ENCODE measurements at regions not wholly inside any gene's neighbourhood (a gene's known extent, or its start where the extent isn't known, plus 50 kb on each side); places are given as distances from the start of the nearest gene placed in this dataset.

DNA sequence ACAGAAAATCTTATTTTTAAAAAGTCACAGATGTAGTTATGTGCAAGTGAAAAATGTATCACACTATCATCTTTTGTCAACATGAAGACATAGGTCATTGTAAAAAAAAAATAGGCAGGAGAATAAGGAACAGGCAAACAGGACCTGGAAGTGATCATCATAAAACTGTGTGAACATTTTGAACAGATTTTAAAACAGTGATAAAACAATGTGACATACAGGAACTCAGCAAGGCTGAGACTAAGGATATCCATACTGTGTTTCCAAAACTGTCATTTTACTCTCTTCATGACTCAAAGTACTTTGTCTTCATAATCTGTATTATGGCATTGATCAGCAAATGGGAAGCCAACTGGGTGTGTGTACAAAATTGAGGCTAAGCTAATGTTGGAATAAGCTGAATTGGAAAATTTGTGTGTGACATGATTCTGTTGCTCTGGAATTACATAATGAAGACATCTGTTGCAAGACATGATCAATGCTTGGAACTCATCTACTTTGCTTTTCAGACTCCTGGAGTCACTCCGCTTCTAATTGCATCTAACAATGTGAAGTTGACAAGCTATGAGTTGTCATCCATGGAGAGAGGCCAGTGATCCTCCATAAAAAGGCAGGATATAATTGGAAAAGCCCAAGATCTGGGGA is 978.7 kb upstream of the NUDT12 start:
- no peaks in the 10 kb centered on the region for H3K27me3 ChIP-seq
- intact Hi-C loops (cut with DNase I; ENCODE audit: low total_unique reads): no loop called here
- H3K36me3 ChIP-seq: no peaks in the 10 kb centered on the region
- TF ChIP-seq, protein P1, sequence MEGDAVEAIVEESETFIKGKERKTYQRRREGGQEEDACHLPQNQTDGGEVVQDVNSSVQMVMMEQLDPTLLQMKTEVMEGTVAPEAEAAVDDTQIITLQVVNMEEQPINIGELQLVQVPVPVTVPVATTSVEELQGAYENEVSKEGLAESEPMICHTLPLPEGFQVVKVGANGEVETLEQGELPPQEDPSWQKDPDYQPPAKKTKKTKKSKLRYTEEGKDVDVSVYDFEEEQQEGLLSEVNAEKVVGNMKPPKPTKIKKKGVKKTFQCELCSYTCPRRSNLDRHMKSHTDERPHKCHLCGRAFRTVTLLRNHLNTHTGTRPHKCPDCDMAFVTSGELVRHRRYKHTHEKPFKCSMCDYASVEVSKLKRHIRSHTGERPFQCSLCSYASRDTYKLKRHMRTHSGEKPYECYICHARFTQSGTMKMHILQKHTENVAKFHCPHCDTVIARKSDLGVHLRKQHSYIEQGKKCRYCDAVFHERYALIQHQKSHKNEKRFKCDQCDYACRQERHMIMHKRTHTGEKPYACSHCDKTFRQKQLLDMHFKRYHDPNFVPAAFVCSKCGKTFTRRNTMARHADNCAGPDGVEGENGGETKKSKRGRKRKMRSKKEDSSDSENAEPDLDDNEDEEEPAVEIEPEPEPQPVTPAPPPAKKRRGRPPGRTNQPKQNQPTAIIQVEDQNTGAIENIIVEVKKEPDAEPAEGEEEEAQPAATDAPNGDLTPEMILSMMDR (IDR thresholded peaks at IDR 0.05): no peak
- H3K4me1 ChIP-seq: peaks cover 0 to 7% (median 0%) of the 10 kb centered on the region in 4 donors
- H3K9me3 ChIP-seq: no peaks in the 10 kb centered on the region
- H3K27ac ChIP-seq: no peak overlapping the region
- no peak for DNase-seq
- no peak overlapping the region for H3K4me3 ChIP-seq

DNA sequence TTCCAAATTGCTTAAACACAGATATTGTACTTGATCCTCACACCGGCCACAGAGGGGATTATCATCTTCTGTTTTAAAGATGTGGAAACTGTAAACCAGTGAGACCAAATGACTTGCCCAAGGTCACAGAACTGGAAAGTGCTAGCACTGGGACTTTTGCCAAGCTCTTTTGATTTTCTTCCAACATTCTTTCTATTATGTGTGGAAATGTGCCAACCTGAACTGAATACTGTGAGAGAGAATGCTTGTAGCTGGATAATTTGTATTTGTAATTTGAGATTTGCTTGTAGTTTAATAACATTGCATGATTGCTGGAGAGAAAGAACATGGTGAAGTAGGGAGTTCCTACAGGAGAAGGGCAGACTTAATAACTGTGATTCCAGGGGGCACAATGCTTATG is 977.9 kb upstream of the NUDT12 start:
- DNase-seq: no peak
- no peaks in the 10 kb centered on the region for H3K27me3 ChIP-seq
- no peaks in the 10 kb centered on the region for H3K9me3 ChIP-seq
- no peak overlapping the region for H3K27ac ChIP-seq
- no peak overlapping the region for H3K4me3 ChIP-seq
- H3K4me1 ChIP-seq: peaks cover 0 to 7% (median 0%) of the 10 kb centered on the region in 4 donors
- no peaks in the 10 kb centered on the region for H3K36me3 ChIP-seq
- TF ChIP-seq, protein P1 (IDR thresholded peaks at IDR 0.05): no peak
- intact Hi-C loops (cut with DNase I; ENCODE audit: low total_unique reads): no loop called here

DNA sequence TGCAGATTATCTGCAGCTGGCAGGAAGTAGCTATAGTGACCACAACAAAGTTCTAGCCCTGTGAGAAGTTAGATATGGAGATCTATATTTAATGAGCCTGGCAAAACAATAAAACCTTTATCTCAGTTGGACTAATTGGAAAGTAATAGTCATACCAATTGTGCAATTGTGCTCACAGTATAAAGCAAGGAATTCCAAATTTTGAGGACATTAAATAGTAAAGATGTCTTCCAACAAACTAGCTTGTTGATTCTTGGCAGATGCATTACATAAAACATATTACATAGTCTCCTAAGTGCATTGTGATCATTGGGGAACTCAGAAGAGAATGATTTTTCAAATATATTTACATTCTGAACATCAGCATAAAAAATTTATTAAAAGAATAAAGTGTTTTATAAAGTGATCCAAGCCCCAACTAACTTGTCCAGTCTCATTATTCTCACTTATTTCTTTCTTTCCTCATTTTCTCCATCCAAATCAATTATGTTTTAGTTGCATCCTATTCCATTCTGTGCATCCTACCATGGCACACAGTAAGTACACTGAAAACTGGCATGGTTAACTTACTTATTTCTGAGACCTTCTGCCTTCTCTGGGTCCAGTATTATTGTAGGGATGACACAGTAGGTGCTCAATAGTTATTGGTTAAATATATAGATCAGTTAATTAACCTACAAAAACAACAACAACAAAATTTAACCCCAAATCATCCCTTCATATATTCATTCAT is 977.2 kb upstream of the NUDT12 start:
- no peaks in the 10 kb centered on the region for H3K36me3 ChIP-seq
- DNase-seq: no peak
- H3K27ac ChIP-seq: no peak overlapping the region
- peaks cover 0 to 7% (median 0%) of the 10 kb centered on the region in 4 donors for H3K4me1 ChIP-seq
- intact Hi-C loops (cut with DNase I; ENCODE audit: low total_unique reads): no loop called here
- no peaks in the 10 kb centered on the region for H3K27me3 ChIP-seq
- TF ChIP-seq, protein P1 (IDR thresholded peaks at IDR 0.05): no peak
- H3K4me3 ChIP-seq: no peak overlapping the region
- no peaks in the 10 kb centered on the region for H3K9me3 ChIP-seq

DNA sequence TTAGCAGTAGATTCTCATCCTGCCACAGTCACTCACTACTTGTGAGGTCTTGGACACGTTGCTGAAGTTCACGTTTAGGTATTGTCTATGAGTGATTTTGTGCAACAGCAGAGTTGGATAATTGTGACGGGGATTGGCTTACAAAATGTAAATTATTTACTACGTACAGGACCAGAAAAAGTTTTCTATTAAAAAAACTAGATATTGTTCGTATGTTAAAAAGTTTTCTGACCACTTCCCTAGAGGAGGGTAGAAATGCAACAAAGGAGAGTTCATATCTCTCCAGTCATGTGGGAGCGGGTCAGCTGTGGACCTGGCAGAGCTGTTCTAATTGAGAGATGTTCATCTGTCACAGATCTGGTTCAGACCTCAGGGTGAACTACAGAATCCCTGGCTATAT is 976.1 kb upstream of the NUDT12 start:
- Histone ChIP-seq H3K9me3 (no peaks in the 10 kb centered on the region), H3K4me3 (no peak overlapping the region), H3K4me1 (peaks cover 0 to 7% (median 0%) of the 10 kb centered on the region in 4 donors), H3K27me3 (no peaks in the 10 kb centered on the region), H3K36me3 (no peaks in the 10 kb centered on the region), H3K27ac (no peak overlapping the region)
- intact Hi-C loops (cut with DNase I; ENCODE audit: low total_unique reads): no loop called here
- TF ChIP-seq, protein P1 (IDR thresholded peaks at IDR 0.05): no peak
- no peak for DNase-seq

DNA sequence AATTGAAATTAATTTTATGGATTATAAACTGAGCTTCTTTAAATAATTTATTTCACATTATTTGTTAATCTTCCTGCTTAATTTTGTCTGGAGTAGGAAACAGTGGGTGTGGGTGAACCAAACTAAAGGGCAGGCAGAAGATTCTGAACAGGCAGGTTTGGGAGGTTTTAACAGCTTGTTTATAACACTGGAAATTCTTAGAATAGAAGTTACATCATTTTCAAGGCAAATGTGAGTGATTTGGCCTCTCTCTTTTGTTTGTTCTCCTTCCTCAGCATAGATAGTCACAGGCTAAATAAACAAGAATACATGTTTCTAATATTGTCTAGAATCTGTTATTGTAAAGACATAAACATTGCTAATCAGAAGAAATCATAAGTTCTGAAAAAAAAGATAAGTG is 970.9 kb upstream of the NUDT12 start:
- intact Hi-C loops (cut with DNase I; ENCODE audit: low total_unique reads): loop anchor here (5.0 kb wide), 1 partner anchor 1744 kb away; no protein-coding TSS in a partner anchor
- Histone ChIP-seq H3K4me1 (no peaks in the 10 kb centered on the region), H3K9me3 (no peaks in the 10 kb centered on the region), H3K36me3 (no peaks in the 10 kb centered on the region), H3K27me3 (no peaks in the 10 kb centered on the region), H3K27ac (no peak overlapping the region), H3K4me3 (no peak overlapping the region)
- TF ChIP-seq, protein P1 (IDR thresholded peaks at IDR 0.05): no peak
- no peak for DNase-seq
